Spleen (tissue), 11 donors: ENCODE measurements at regions not wholly inside any gene's neighbourhood (a gene's known extent, or its start where the extent isn't known, plus 50 kb on each side); places are given as distances from the start of the nearest gene placed in this dataset.

ENCODE experiments used
- DNase-seq: peaks from one replicate; pipeline ENCODE4 v3.0.0-alpha.2; 2020
- H3K27ac ChIP-seq, 8 donors: fragments of 200-600 bp; sonication (generic) in 7 of 8; 1 replicate in 4 of 8; 2 replicates in 4 of 8; pipeline versions ENCODE4 v1.5.0 to v1.8.0; 2016 to 2021; ENCODE audit warnings: inconsistent platforms in 4 of 8, mild to moderate bottlenecking in 4 of 8, moderate library complexity in 1 of 8
- H3K27me3 ChIP-seq, 7 donors: fragments of 200-600 bp; sonication (generic) in 6 of 7; replicated peaks in 1 of 7; 1 replicate in 4 of 7; 2 replicates in 3 of 7; pipeline versions ENCODE4 v1.5.0 to v1.8.0; 2016 to 2021; ENCODE audit warnings: inconsistent platforms in 3 of 7, mild to moderate bottlenecking in 1 of 7
- H3K36me3 ChIP-seq, 6 donors: fragments of 200-600 bp; sonication (generic) in 5 of 6; 1 replicate in 4 of 6; 2 replicates in 2 of 6; pipeline versions ENCODE4 v1.5.0 to v1.8.0; 2016 to 2021; ENCODE audit warnings: inconsistent platforms in 2 of 6
- H3K4me1 ChIP-seq, 6 donors: fragments of 200-600 bp; sonication (generic) in 5 of 6; 1 replicate in 3 of 6; 2 replicates in 3 of 6; pipeline versions ENCODE4 v1.5.0 to v1.8.0; 2016 to 2021; ENCODE audit warnings: inconsistent platforms in 3 of 6
- H3K4me3 ChIP-seq, 8 donors: fragments of 200-600 bp; sonication (generic) in 7 of 8; 1 replicate in 4 of 8; 2 replicates in 4 of 8; pipeline versions ENCODE4 v1.5.0 to v1.8.0; 2016 to 2021; ENCODE audit warnings: inconsistent platforms in 4 of 8, mild to moderate bottlenecking in 4 of 8, moderate library complexity in 2 of 8
- H3K9me3 ChIP-seq, 8 donors: fragments of 200-600 bp; sonication (generic) in 7 of 8; 1 replicate in 4 of 8; 2 replicates in 4 of 8; pipeline versions ENCODE4 v1.5.0 to v1.8.0; 2016 to 2021; ENCODE audit warnings: inconsistent platforms in 4 of 8
- CTCF ChIP-seq, 11 experiments: fragments of 200-600 bp in 7 of 11; fragments of 450-650 bp in 4 of 11; sonication (generic) in 4 of 11; IDR thresholded peaks in 8 of 11; conservative IDR thresholded peaks in 3 of 11; 1 replicate in 7 of 11; 2 replicates in 4 of 11; pipeline versions ENCODE4 v1.4.0 to v1.8.0; 2016 to 2021; ENCODE audit warnings: antibody characterized with exemption in 11 of 11, inconsistent platforms in 4 of 11, mild to moderate bottlenecking in 1 of 11
- POLR2A ChIP-seq, 3 donors: fragments of 450-650 bp; IDR thresholded peaks; one replicate each; pipeline ENCODE4 v1.5.1; 2017; ENCODE audit warnings: antibody characterized with exemption in 3 of 3, mild to moderate bottlenecking in 1 of 3
- POLR2AphosphoS5 ChIP-seq, 3 donors: sonication (generic); formaldehyde crosslinking; IDR thresholded peaks; one replicate each; pipeline ENCODE4 v1.5.1; 2017; ENCODE audit warnings: antibody characterized with exemption in 3 of 3
- WGBS, 5 donors: extraction: QIAGEN DNeasy Blood & Tissue Kit in 3 of 5; methylation state at CpG; one replicate each; pipeline versions ENCODE4 v1.1.5 to v1.1.7; 2013 to 2018; 5-methylcytosine and 5-hydroxymethylcytosine counted together
- intact Hi-C: fragments of 100-400 bp; cut with DNase I; formaldehyde crosslinking; loops from one replicate; pipeline ENCODE4 v1.15.0; 2023; ENCODE audit warnings: low total_unique reads
- donor health status: healthy with polysubstance abuse.
- donor health status: DM: no; HTN: no; CAD: no; lungs with moderate emphysema.
- donor health status: DM: no; HTN: no; CAD: no.
- donor health status: Bipolar disorder and iron deficiency.
- donor health status: healthy.
- donor health status: DM: no; HTN: no; CAD: no.
- donor health status: DM: yes; HTN: yes; CAD: no.

GRCh38 chr10:33880291-33880690 lies 545.8 kb upstream of the NRP1 start:
- intact Hi-C loops = no loop called here
- no peaks in the 10 kb centered on the region for H3K4me1 ChIP-seq
- H3K27me3 ChIP-seq = no peaks in the 10 kb centered on the region
- H3K9me3 ChIP-seq = no peaks in the 10 kb centered on the region
- H3K27ac ChIP-seq = no peak overlapping the region
- TF ChIP-seq POLR2AphosphoS5 (IDR thresholded peaks at IDR 0.05) (no peak), CTCF (IDR thresholded peaks at IDR 0.05 in 8 of 11, conservative IDR thresholded peaks at IDR 0.05 in 3 of 11) (no peak), POLR2A (IDR thresholded peaks at IDR 0.05) (no peak)
- 85 to 95% (median 89%) methylated on average over 5 of the region's 5 CpGs for WGBS, 5 donors
- no peak for DNase-seq
- no peaks in the 10 kb centered on the region for H3K36me3 ChIP-seq
- H3K4me3 ChIP-seq = no peak overlapping the region

DNA sequence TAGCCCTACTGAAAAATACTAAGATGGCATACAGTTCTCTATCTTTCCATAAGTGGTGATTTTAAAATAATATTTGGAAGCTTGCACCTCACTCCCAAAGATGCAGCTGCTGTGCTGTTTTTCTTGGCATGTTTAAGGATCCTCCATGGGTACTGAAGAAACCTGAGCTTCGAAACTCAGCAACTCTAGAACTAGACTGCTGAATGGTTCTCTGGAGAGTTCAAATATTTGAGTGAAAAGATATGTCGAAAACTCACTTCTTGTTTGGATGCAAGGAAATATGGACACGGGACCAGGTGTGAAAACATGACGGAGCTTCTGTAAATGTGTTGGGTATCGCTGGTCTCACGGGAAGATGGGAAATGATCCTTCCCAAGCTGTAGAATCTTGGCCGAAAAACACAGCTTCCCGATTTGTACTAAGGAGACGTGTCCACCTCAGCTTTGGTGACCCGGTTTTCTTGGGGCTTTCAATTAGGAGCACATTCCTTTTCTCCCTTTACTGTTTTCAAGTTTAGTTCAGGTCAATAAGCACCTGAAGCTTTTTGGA lies 543.8 kb upstream of the NRP1 start:
- Histone ChIP-seq H3K4me1 (no peaks in the 10 kb centered on the region), H3K9me3 (no peaks in the 10 kb centered on the region), H3K27me3 (no peaks in the 10 kb centered on the region), H3K4me3 (no peak overlapping the region), H3K36me3 (no peaks in the 10 kb centered on the region), H3K27ac (no peak overlapping the region)
- DNase-seq = no peak
- intact Hi-C loops = no loop called here
- TF ChIP-seq CTCF (IDR thresholded peaks at IDR 0.05 in 8 of 11, conservative IDR thresholded peaks at IDR 0.05 in 3 of 11) (no peak), POLR2AphosphoS5 (IDR thresholded peaks at IDR 0.05) (no peak), POLR2A (IDR thresholded peaks at IDR 0.05) (no peak)
- WGBS, 5 donors = 88 to 98% (median 92%) methylated on average over 10 of the region's 10 CpGs

GRCh38 chr10:33876584-33877400 lies 542.3 kb upstream of the NRP1 start:
- intact Hi-C loops = no loop called here
- no peak for DNase-seq
- H3K27me3 ChIP-seq = no peaks in the 10 kb centered on the region
- no peaks in the 10 kb centered on the region for H3K4me1 ChIP-seq
- H3K9me3 ChIP-seq = no peaks in the 10 kb centered on the region
- no peaks in the 10 kb centered on the region for H3K36me3 ChIP-seq
- no peak overlapping the region for H3K27ac ChIP-seq
- H3K4me3 ChIP-seq = no peak overlapping the region
- WGBS, 5 donors = 79 to 84% (median 81%) methylated on average over 9 of the region's 9 CpGs
- TF ChIP-seq CTCF (IDR thresholded peaks at IDR 0.05 in 8 of 11, conservative IDR thresholded peaks at IDR 0.05 in 3 of 11) (no peak), POLR2AphosphoS5 (IDR thresholded peaks at IDR 0.05) (no peak), POLR2A (IDR thresholded peaks at IDR 0.05) (no peak)

GRCh38 chr10:33875924-33876583 lies 541.6 kb upstream of the NRP1 start:
- peaks cover 0 to 3% (median 0%) of the 10 kb centered on the region in 6 donors for H3K4me1 ChIP-seq
- no peak overlapping the region for H3K27ac ChIP-seq
- no peaks in the 10 kb centered on the region for H3K36me3 ChIP-seq
- intact Hi-C loops = no loop called here
- H3K27me3 ChIP-seq = no peaks in the 10 kb centered on the region
- WGBS, 5 donors = 82 to 93% (median 88%) methylated on average over 9 of the region's 9 CpGs
- no peak for DNase-seq
- H3K9me3 ChIP-seq = no peaks in the 10 kb centered on the region
- TF ChIP-seq CTCF (IDR thresholded peaks at IDR 0.05 in 8 of 11, conservative IDR thresholded peaks at IDR 0.05 in 3 of 11) (no peak), POLR2AphosphoS5 (IDR thresholded peaks at IDR 0.05) (no peak), POLR2A (IDR thresholded peaks at IDR 0.05) (no peak)
- H3K4me3 ChIP-seq = no peak overlapping the region
